PC-3 (cell line): ENCODE measurements at regions not wholly inside any gene's neighbourhood (a gene's known extent, or its start where the extent isn't known, plus 50 kb on each side); places are given as distances from the start of the nearest gene placed in this dataset.

Experiments used
- ATAC-seq: fragments of 200-7000 bp; cut with Tn5 transposase; 2 replicates; pipeline ENCODE4 v1.9.1; 2020; ENCODE audit warnings: mild to moderate bottlenecking, moderate library complexity
- BruUV-seq: library from RNA; stranded (reverse); fragments of 400-500 nt; replicated peaks from 2 replicates; lab custom pipeline; 2021; lab: Mats Ljungman, UMichigan
- CTCF ChIA-PET: fragments of 300-600 bp; sonication (Branson Sonifier 250); formaldehyde crosslinking; loops from one replicate; lab custom pipeline; 2022; ENCODE audit warnings: antibody characterized with exemption; lab: Charles Lee
- POLR2A ChIA-PET: fragments of 300-600 bp; sonication (Branson Sonifier 250); formaldehyde crosslinking; loops from one replicate; lab custom pipeline; 2022; ENCODE audit warnings: antibody characterized with exemption; ENCODE audit not compliant: unreplicated experiment; lab: Charles Lee
- DNase-seq: peaks from one replicate; pipeline ENCODE4 v3.0.0-alpha.2; 2015
- H2AFZ ChIP-seq: fragments of 300-600 bp; sonication (generic); 2 replicates; pipeline ENCODE4 v1.6.0; 2016; ENCODE audit warnings: antibody characterized with exemption, low read length
- H3F3A ChIP-seq: fragments of 300-600 bp; sonication (generic); one replicate; pipeline ENCODE4 v1.6.0; 2017; ENCODE audit warnings: antibody characterized with exemption, low read length, control low read depth, mild to moderate bottlenecking; ENCODE audit not compliant: unreplicated experiment
- H3K27ac ChIP-seq: fragments of 300-600 bp; sonication (generic); 2 replicates; pipeline ENCODE4 v1.5.1; 2016; ENCODE audit warnings: mild to moderate bottlenecking, low read length
- H3K27me3 ChIP-seq: fragments of 300-600 bp; sonication (generic); 2 replicates; pipeline ENCODE4 v1.6.1; 2016; ENCODE audit warnings: low read length, mixed read lengths
- H3K36me3 ChIP-seq: fragments of 300-600 bp; sonication (generic); 2 replicates; pipeline ENCODE4 v1.6.1; 2016; ENCODE audit warnings: low read depth, mixed run types, low read length, mixed read lengths
- H3K4me1 ChIP-seq: fragments of 300-600 bp; sonication (generic); 2 replicates; pipeline ENCODE4 v1.5.1; 2016; ENCODE audit warnings: low read length; ENCODE audit not compliant: insufficient read depth
- H3K4me2 ChIP-seq: fragments of 300-600 bp; sonication (generic); 2 replicates; pipeline ENCODE4 v1.6.0; 2016; ENCODE audit warnings: low read length
- H3K4me3 ChIP-seq: fragments of 300-600 bp; sonication (generic); 2 replicates; pipeline ENCODE4 v1.5.1; 2016; ENCODE audit warnings: mild to moderate bottlenecking, low read length, mixed read lengths
- H3K79me2 ChIP-seq: fragments of 300-600 bp; sonication (generic); 2 replicates; pipeline ENCODE4 v1.6.1; 2017; ENCODE audit warnings: low read length, mixed read lengths
- H3K9ac ChIP-seq: fragments of 300-600 bp; sonication (generic); 2 replicates; pipeline ENCODE4 v1.6.0; 2016; ENCODE audit warnings: mild to moderate bottlenecking, low read length
- H3K9me2 ChIP-seq: fragments of 300-600 bp; sonication (generic); replicated peaks from 2 replicates; pipeline ENCODE4 v1.6.1; 2016; ENCODE audit warnings: mixed run types, low read length, mixed read lengths
- H3K9me3 ChIP-seq: fragments of 300-600 bp; sonication (generic); 2 replicates; pipeline ENCODE4 v1.6.1; 2016; ENCODE audit warnings: low read length, mixed read lengths
- H4K20me1 ChIP-seq: fragments of 300-600 bp; sonication (generic); 2 replicates; pipeline ENCODE4 v1.6.1; 2016; ENCODE audit warnings: low read length, mixed read lengths
- CTCF ChIP-seq: fragments of 300-600 bp; sonication (generic); conservative IDR thresholded peaks from 2 replicates; pipeline ENCODE4 v1.5.1; 2017; ENCODE audit warnings: antibody characterized with exemption, low read depth, mild to moderate bottlenecking, low read length
- EZH2 ChIP-seq: fragments of 300-600 bp; sonication (generic); IDR thresholded peaks from one replicate; pipeline ENCODE4 v1.6.1; 2017; ENCODE audit warnings: antibody characterized with exemption, mild to moderate bottlenecking, low read length; ENCODE audit not compliant: unreplicated experiment
- EZH2phosphoT487 ChIP-seq: fragments of 300-600 bp; sonication (generic); IDR thresholded peaks from 2 replicates; pipeline ENCODE4 v1.6.1; 2018; ENCODE audit warnings: mild to moderate bottlenecking, antibody characterized with exemption, low read length, borderline replicate concordance
- intact Hi-C: fragments of 100-400 bp; cut with micrococcal nuclease; formaldehyde crosslinking; loops from 2 replicates; pipeline ENCODE4 v1.9.0; 2023

- Histone ChIP-seq H3K9me3 (no peaks in the 10 kb centered on the region), H3K9ac (no peak overlapping the region), H3K36me3 (no peaks in the 10 kb centered on the region), H3F3A (no peaks in the 10 kb centered on the region), H3K4me3 (no peak overlapping the region), H2AFZ (no peak overlapping the region), H3K4me1 (no peaks in the 10 kb centered on the region), H3K27ac (no peak overlapping the region), H3K79me2 (no peaks in the 10 kb centered on the region), H3K9me2 (no peaks in the 10 kb centered on the region), H3K4me2 (no peak overlapping the region), H4K20me1 (no peaks in the 10 kb centered on the region), H3K27me3 (no peaks in the 10 kb centered on the region)
- intact Hi-C loops = no loop called here
- TF ChIP-seq CTCF = no peak
- no peak for TF ChIP-seq EZH2phosphoT487
- TF ChIP-seq EZH2 = no peak
- CTCF ChIA-PET = no interaction called here
- no TSS peak for BruUV-seq
- POLR2A ChIA-PET = no interaction called here
- no peak for DNase-seq
- ATAC-seq = no peak
Measured at GRCh38 chr3:163572856-163573255, 1505.4 kb downstream of the SI start.

GRCh38 chr3:163563485-163563884 is 1514.8 kb downstream of the SI start:
- BruUV-seq = no TSS peak
- no peaks in the 10 kb centered on the region for H3K36me3 ChIP-seq
- H3K9ac ChIP-seq = no peak overlapping the region
- ChIA-PET CTCF (no interaction called here), POLR2A (no interaction called here)
- no peaks in the 10 kb centered on the region for H3F3A ChIP-seq
- DNase-seq (no peak), ATAC-seq (peak; percentile 65)
- no peaks in the 10 kb centered on the region for H3K9me3 ChIP-seq
- H3K4me3 ChIP-seq = no peak overlapping the region
- no peaks in the 10 kb centered on the region for H3K79me2 ChIP-seq
- H3K4me1 ChIP-seq = no peaks in the 10 kb centered on the region
- H3K27ac ChIP-seq = no peak overlapping the region
- no peak for TF ChIP-seq EZH2phosphoT487
- TF ChIP-seq EZH2 = no peak
- TF ChIP-seq CTCF = no peak
- no peaks in the 10 kb centered on the region for H3K27me3 ChIP-seq
- intact Hi-C loops = no loop called here
- H2AFZ ChIP-seq = no peak overlapping the region
- H3K9me2 ChIP-seq = no peaks in the 10 kb centered on the region
- no peak overlapping the region for H3K4me2 ChIP-seq
- H4K20me1 ChIP-seq = no peaks in the 10 kb centered on the region

- Histone ChIP-seq H3K79me2 (no peaks in the 10 kb centered on the region), H4K20me1 (no peaks in the 10 kb centered on the region), H3F3A (no peaks in the 10 kb centered on the region), H3K9me2 (no peaks in the 10 kb centered on the region), H3K36me3 (no peaks in the 10 kb centered on the region), H3K9ac (no peak overlapping the region), H3K4me2 (peak overlapping the region; percentile 24; the same call in 1 of the 2 replicates), H3K27ac (no peak overlapping the region), H2AFZ (no peak overlapping the region), H3K27me3 (no peaks in the 10 kb centered on the region), H3K4me1 (peaks cover under 1% of the 10 kb centered on the region), H3K4me3 (no peak overlapping the region), H3K9me3 (no peaks in the 10 kb centered on the region)
- CTCF ChIA-PET = no interaction called here
- POLR2A ChIA-PET = interaction anchor here (0.7 kb wide), 1 partner anchor 19 kb away, joined by 5 read pairs; no protein-coding TSS in a partner anchor
- TF ChIP-seq CTCF (no peak), EZH2phosphoT487 (no peak), EZH2 (no peak)
- ATAC-seq = peak; percentile 55
- BruUV-seq = no TSS peak
- peak; percentile 21 for DNase-seq
- intact Hi-C loops = no loop called here
Measured at GRCh38 chr3:163562625-163563024, 1515.7 kb downstream of the SI start.
